PC-3 (cell line): ENCODE measurements at regions not wholly inside any gene's neighbourhood (a gene's known extent, or its start where the extent isn't known, plus 50 kb on each side); places are given as distances from the start of the nearest gene placed in this dataset.
"Not testable (repeated sequence)": the region's sequence is repeated elsewhere in the genome, so short reads cannot be mapped to it uniquely, and the experiment has no call there.

ENCODE experiments used
- ATAC-seq: fragments of 200-7000 bp; cut with Tn5 transposase; 2 replicates; pipeline ENCODE4 v1.9.1; 2020; ENCODE audit warnings: mild to moderate bottlenecking, moderate library complexity
- BruUV-seq: library from RNA; stranded (reverse); fragments of 400-500 nt; replicated peaks from 2 replicates; lab custom pipeline; 2021; lab: Mats Ljungman, UMichigan
- CTCF ChIA-PET: fragments of 300-600 bp; sonication (Branson Sonifier 250); formaldehyde crosslinking; loops from one replicate; lab custom pipeline; 2022; ENCODE audit warnings: antibody characterized with exemption; lab: Charles Lee
- POLR2A ChIA-PET: fragments of 300-600 bp; sonication (Branson Sonifier 250); formaldehyde crosslinking; loops from one replicate; lab custom pipeline; 2022; ENCODE audit warnings: antibody characterized with exemption; ENCODE audit not compliant: unreplicated experiment; lab: Charles Lee
- DNase-seq: peaks from one replicate; pipeline ENCODE4 v3.0.0-alpha.2; 2015
- H2AFZ ChIP-seq: fragments of 300-600 bp; sonication (generic); 2 replicates; pipeline ENCODE4 v1.6.0; 2016; ENCODE audit warnings: antibody characterized with exemption, low read length
- H3F3A ChIP-seq: fragments of 300-600 bp; sonication (generic); one replicate; pipeline ENCODE4 v1.6.0; 2017; ENCODE audit warnings: antibody characterized with exemption, low read length, control low read depth, mild to moderate bottlenecking; ENCODE audit not compliant: unreplicated experiment
- H3K27ac ChIP-seq: fragments of 300-600 bp; sonication (generic); 2 replicates; pipeline ENCODE4 v1.5.1; 2016; ENCODE audit warnings: mild to moderate bottlenecking, low read length
- H3K27me3 ChIP-seq: fragments of 300-600 bp; sonication (generic); 2 replicates; pipeline ENCODE4 v1.6.1; 2016; ENCODE audit warnings: low read length, mixed read lengths
- H3K36me3 ChIP-seq: fragments of 300-600 bp; sonication (generic); 2 replicates; pipeline ENCODE4 v1.6.1; 2016; ENCODE audit warnings: low read depth, mixed run types, low read length, mixed read lengths
- H3K4me1 ChIP-seq: fragments of 300-600 bp; sonication (generic); 2 replicates; pipeline ENCODE4 v1.5.1; 2016; ENCODE audit warnings: low read length; ENCODE audit not compliant: insufficient read depth
- H3K4me2 ChIP-seq: fragments of 300-600 bp; sonication (generic); 2 replicates; pipeline ENCODE4 v1.6.0; 2016; ENCODE audit warnings: low read length
- H3K4me3 ChIP-seq: fragments of 300-600 bp; sonication (generic); 2 replicates; pipeline ENCODE4 v1.5.1; 2016; ENCODE audit warnings: mild to moderate bottlenecking, low read length, mixed read lengths
- H3K79me2 ChIP-seq: fragments of 300-600 bp; sonication (generic); 2 replicates; pipeline ENCODE4 v1.6.1; 2017; ENCODE audit warnings: low read length, mixed read lengths
- H3K9ac ChIP-seq: fragments of 300-600 bp; sonication (generic); 2 replicates; pipeline ENCODE4 v1.6.0; 2016; ENCODE audit warnings: mild to moderate bottlenecking, low read length
- H3K9me2 ChIP-seq: fragments of 300-600 bp; sonication (generic); replicated peaks from 2 replicates; pipeline ENCODE4 v1.6.1; 2016; ENCODE audit warnings: mixed run types, low read length, mixed read lengths
- H3K9me3 ChIP-seq: fragments of 300-600 bp; sonication (generic); 2 replicates; pipeline ENCODE4 v1.6.1; 2016; ENCODE audit warnings: low read length, mixed read lengths
- H4K20me1 ChIP-seq: fragments of 300-600 bp; sonication (generic); 2 replicates; pipeline ENCODE4 v1.6.1; 2016; ENCODE audit warnings: low read length, mixed read lengths
- CTCF ChIP-seq: fragments of 300-600 bp; sonication (generic); conservative IDR thresholded peaks from 2 replicates; pipeline ENCODE4 v1.5.1; 2017; ENCODE audit warnings: antibody characterized with exemption, low read depth, mild to moderate bottlenecking, low read length
- EZH2 ChIP-seq: fragments of 300-600 bp; sonication (generic); IDR thresholded peaks from one replicate; pipeline ENCODE4 v1.6.1; 2017; ENCODE audit warnings: antibody characterized with exemption, mild to moderate bottlenecking, low read length; ENCODE audit not compliant: unreplicated experiment
- EZH2phosphoT487 ChIP-seq: fragments of 300-600 bp; sonication (generic); IDR thresholded peaks from 2 replicates; pipeline ENCODE4 v1.6.1; 2018; ENCODE audit warnings: mild to moderate bottlenecking, antibody characterized with exemption, low read length, borderline replicate concordance
- intact Hi-C: fragments of 100-400 bp; cut with micrococcal nuclease; formaldehyde crosslinking; loops from 2 replicates; pipeline ENCODE4 v1.9.0; 2023

- Histone ChIP-seq H3K79me2 (no peaks in the 10 kb centered on the region), H3K4me3 (no peak overlapping the region), H3K27ac (no peak overlapping the region), H3K4me1 (no peaks in the 10 kb centered on the region), H2AFZ (no peak overlapping the region), H3F3A (no peaks in the 10 kb centered on the region), H3K9me3 (no peaks in the 10 kb centered on the region), H3K9me2 (no peaks in the 10 kb centered on the region), H3K4me2 (no peak overlapping the region), H3K9ac (no peak overlapping the region), H4K20me1 (no peaks in the 10 kb centered on the region), H3K36me3 (no peaks in the 10 kb centered on the region), H3K27me3 (no peaks in the 10 kb centered on the region)
- DNase-seq (no peak), ATAC-seq (no peak)
- CTCF ChIA-PET, result no interaction called here
- POLR2A ChIA-PET, result no interaction called here
- BruUV-seq, result no TSS peak
- intact Hi-C loops, result no loop called here
- TF ChIP-seq EZH2 (no peak), CTCF (no peak), EZH2phosphoT487 (no peak)
Observed at GRCh38 chr15:87549860-87550259, 706.7 kb downstream of the NTRK3 start.

GRCh38 chr15:87549296-87549695 lies 707.2 kb downstream of the NTRK3 start:
- intact Hi-C loops, result no loop called here
- Histone ChIP-seq H2AFZ (no peak overlapping the region), H3K27me3 (no peaks in the 10 kb centered on the region), H3F3A (no peaks in the 10 kb centered on the region), H3K9me2 (no peaks in the 10 kb centered on the region), H3K9ac (no peak overlapping the region), H4K20me1 (no peaks in the 10 kb centered on the region), H3K36me3 (no peaks in the 10 kb centered on the region), H3K27ac (no peak overlapping the region), H3K4me2 (no peak overlapping the region), H3K4me1 (no peaks in the 10 kb centered on the region), H3K9me3 (no peaks in the 10 kb centered on the region), H3K79me2 (no peaks in the 10 kb centered on the region), H3K4me3 (no peak overlapping the region)
- TF ChIP-seq EZH2phosphoT487 (no peak), EZH2 (no peak), CTCF (no peak)
- ChIA-PET CTCF (no interaction called here), POLR2A (no interaction called here)
- DNase-seq, result no peak
- no TSS peak for BruUV-seq
- no peak for ATAC-seq

- H3K9me3 ChIP-seq, BruUV-seq, CTCF ChIA-PET, DNase-seq, H3K4me2 ChIP-seq, intact Hi-C loops, H3K9me2 ChIP-seq, H4K20me1 ChIP-seq, H3K4me1 ChIP-seq, ATAC-seq, H3K4me3 ChIP-seq, H3K36me3 ChIP-seq, H3K9ac ChIP-seq, H3F3A ChIP-seq, POLR2A ChIA-PET, H2AFZ ChIP-seq, H3K27ac ChIP-seq, H3K79me2 ChIP-seq, H3K27me3 ChIP-seq: not testable (repeated sequence)
Observed at GRCh38 chr15:87548590-87548989, 707.9 kb downstream of the NTRK3 start.
